GM23248 (cell line): ENCODE measurements at regions not wholly inside any gene's neighbourhood (a gene's known extent, or its start where the extent isn't known, plus 50 kb on each side); places are given as distances from the start of the nearest gene placed in this dataset.

ENCODE experiments used
- EZH2 ChIP-seq: fragments of 200-600 bp; sonication (generic); IDR thresholded peaks from 2 replicates; pipeline ENCODE4 v1.6.1; 2018; ENCODE audit warnings: antibody characterized with exemption, mild to moderate bottlenecking; ENCODE audit not compliant: insufficient read depth, poor library complexity, severe bottlenecking
- EZH2phosphoT487 ChIP-seq: fragments of 200-600 bp; sonication (generic); IDR thresholded peaks from 2 replicates; pipeline ENCODE4 v1.6.1; 2018; ENCODE audit warnings: antibody characterized with exemption, moderate library complexity, mild to moderate bottlenecking, low read depth; ENCODE audit not compliant: insufficient read depth

DNA sequence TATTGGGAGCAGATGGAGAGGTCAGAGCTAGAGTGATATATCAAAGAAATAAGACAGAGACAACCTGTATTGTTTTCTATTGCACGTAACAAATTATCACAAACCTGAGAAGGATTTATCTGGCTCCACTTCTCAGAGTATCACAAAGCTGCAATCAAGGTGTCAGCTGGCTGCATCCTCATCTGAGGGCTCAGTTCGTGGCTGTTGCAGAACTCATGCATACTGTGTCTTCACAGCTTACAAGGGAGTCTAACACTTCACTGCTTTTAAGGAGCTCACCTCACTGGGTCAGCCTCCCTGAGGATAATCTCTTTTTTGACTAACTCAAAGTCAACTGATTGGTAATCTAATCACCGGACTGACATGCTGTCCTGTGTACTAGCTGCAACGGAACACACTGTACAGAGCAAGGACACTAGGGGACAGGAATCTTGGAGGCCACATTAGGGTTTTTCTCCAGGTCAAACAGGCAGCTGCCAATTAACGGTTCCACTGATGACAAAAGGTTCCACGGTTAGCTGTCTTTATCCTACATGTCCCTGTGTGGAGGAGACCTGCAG is 1006.8 kb upstream of the SEMA6D start:
- TF ChIP-seq EZH2phosphoT487 (no peak), EZH2 (no peak)
